ENCODE measurements at regions not wholly inside any gene's neighbourhood (a gene's known extent, or its start where the extent isn't known, plus 50 kb on each side); places are given as distances from the start of the nearest gene placed in this dataset.
"Not testable (repeated sequence)": the region's sequence is repeated elsewhere in the genome, so short reads cannot be mapped to it uniquely, and the experiment has no call there.

- TF ChIP-seq CTCF (IDR thresholded peaks at IDR 0.05) (no peak), POLR2A (IDR thresholded peaks at IDR 0.05) (no peak)
- intact Hi-C loops (cut with DNase I; ENCODE audit: low total_unique reads): no loop called here
- Histone ChIP-seq H3K27ac (no peak overlapping the region), H3K36me3 (ENCODE audit: low read depth, missing control alignments) (no peaks in the 10 kb centered on the region), H3K4me1 (no peaks in the 10 kb centered on the region), H3K9me3 (no peaks in the 10 kb centered on the region), H3K4me3 (no peak overlapping the region), H3K27me3 (no peaks in the 10 kb centered on the region)
- no peak for DNase-seq
- WGBS, 2 donors: 71 to 73% methylated on average over 2 of the region's 2 CpGs
These were observed 77.4 kb upstream of the PIP5K1B start for GRCh38 chr9:68627594-68627993.

DNA sequence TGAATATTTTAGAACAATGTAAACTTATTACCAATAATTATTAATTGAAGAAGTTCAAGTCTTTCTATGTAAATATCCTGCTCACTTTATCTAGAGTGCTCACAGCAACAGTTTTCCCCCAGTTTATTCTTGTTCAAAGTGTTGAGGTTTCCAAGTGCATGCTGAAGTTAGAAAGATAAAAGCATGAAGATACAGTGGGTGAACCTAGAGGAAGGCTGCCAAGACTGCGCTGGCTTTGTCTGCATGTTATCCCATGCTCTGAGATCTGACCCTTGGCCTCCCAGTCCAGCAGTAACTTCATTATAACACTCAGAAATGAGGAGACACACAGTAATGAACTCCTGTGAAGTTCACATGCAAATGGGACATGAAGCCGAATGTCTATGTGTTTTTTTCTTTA lies 76.0 kb upstream of the PIP5K1B start:
- Histone ChIP-seq H3K27ac (no peak overlapping the region), H3K27me3 (no peaks in the 10 kb centered on the region), H3K36me3 (ENCODE audit: low read depth, missing control alignments) (no peaks in the 10 kb centered on the region), H3K4me1 (no peaks in the 10 kb centered on the region), H3K9me3 (no peaks in the 10 kb centered on the region), H3K4me3 (no peak overlapping the region)
- WGBS, 2 donors: 69 to 70% methylated on average over 2 of the region's 2 CpGs
- peak; percentile 40 for DNase-seq
- intact Hi-C loops (cut with DNase I; ENCODE audit: low total_unique reads): no loop called here
- TF ChIP-seq CTCF (IDR thresholded peaks at IDR 0.05) (no peak), POLR2A (IDR thresholded peaks at IDR 0.05) (no peak)

DNA sequence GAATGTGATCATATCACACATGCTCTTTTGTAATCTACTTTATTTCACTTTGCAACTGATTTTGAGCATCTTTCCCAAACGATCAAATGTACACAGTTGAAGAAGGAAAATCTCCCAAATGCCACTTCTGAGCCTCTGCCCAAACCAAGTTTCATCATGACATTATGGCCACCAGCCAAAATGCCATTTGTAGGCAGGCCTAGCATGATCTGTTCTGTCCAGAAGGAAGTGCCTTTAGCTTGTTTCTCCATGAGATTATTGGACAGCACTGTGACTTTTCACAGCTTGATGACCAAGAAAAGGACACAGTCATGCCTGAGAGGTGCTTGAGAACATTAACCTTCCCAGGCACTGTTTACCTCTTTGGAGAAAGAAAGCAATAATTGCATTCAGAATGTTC lies 73.2 kb upstream of the PIP5K1B start:
- H3K27ac ChIP-seq: no peak overlapping the region
- H3K4me3 ChIP-seq: no peak overlapping the region
- WGBS, 2 donors: 58 to 71% methylated on average over 1 of the region's 1 CpG
- no peaks in the 10 kb centered on the region for H3K36me3 ChIP-seq (ENCODE audit: low read depth, missing control alignments)
- no peaks in the 10 kb centered on the region for H3K4me1 ChIP-seq
- no peaks in the 10 kb centered on the region for H3K9me3 ChIP-seq
- intact Hi-C loops (cut with DNase I; ENCODE audit: low total_unique reads): no loop called here
- TF ChIP-seq CTCF (IDR thresholded peaks at IDR 0.05): no peak
- TF ChIP-seq POLR2A (IDR thresholded peaks at IDR 0.05): no peak
- DNase-seq: no peak
- no peaks in the 10 kb centered on the region for H3K27me3 ChIP-seq

DNA sequence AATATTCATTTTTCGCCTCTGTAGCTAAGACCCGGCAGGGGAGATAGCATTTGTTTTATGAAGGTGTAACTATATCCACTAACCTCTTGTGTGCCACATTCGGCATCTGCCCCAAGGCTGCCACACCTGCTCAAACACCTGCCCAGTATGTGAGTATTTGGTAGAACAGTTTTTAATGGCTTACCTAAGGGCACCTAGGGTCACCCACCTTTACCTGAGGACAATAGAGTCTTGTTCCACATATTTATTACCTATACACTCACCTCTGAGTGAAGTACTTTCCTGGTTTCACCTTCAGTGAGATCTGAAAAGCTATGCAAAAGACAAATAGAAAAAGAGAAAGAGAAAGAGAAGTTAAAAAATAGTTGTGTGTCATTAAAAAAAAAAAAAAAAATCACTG lies 68.0 kb upstream of the PIP5K1B start:
- Histone ChIP-seq H3K4me1 (peaks cover 12% of the 10 kb centered on the region), H3K9me3 (no peaks in the 10 kb centered on the region), H3K27me3 (no peaks in the 10 kb centered on the region), H3K36me3 (ENCODE audit: low read depth, missing control alignments) (no peaks in the 10 kb centered on the region), H3K27ac (no peak overlapping the region), H3K4me3 (no peak overlapping the region)
- intact Hi-C loops (cut with DNase I; ENCODE audit: low total_unique reads): no loop called here
- TF ChIP-seq CTCF (IDR thresholded peaks at IDR 0.05) (no peak), POLR2A (IDR thresholded peaks at IDR 0.05) (no peak)
- WGBS, 2 donors: 82 to 89% methylated on average over 3 of the region's 3 CpGs
- DNase-seq: no peak

- H3K36me3 ChIP-seq (ENCODE audit: low read depth, missing control alignments); intact Hi-C loops (cut with DNase I; ENCODE audit: low total_unique reads); H3K9me3 ChIP-seq; DNase-seq; H3K27me3 ChIP-seq; H3K4me3 ChIP-seq: not testable (repeated sequence)
- Histone ChIP-seq H3K27ac (peak overlapping the region; percentile 6 to 69), H3K4me1 (peaks cover 12% of the 10 kb centered on the region)
- 87 to 90% methylated on average over 7 of the region's 7 CpGs for WGBS, 2 donors
These were observed 65.8 kb upstream of the PIP5K1B start for GRCh38 chr9:68639261-68639660.

All from testis (tissue), 2 donors.